Cardiac muscle cell (in vitro differentiated cells and primary cell): ENCODE measurements at regions not wholly inside any gene's neighbourhood (a gene's known extent, or its start where the extent isn't known, plus 50 kb on each side); places are given as distances from the start of the nearest gene placed in this dataset.
A peak's percentile ranks its signal among the peaks of the same experiment; 100 is the strongest.

ENCODE experiments used
- DNase-seq, 2 donors: peaks; one replicate each; pipeline versions ENCODE4 v3.0.0 to v3.0.0-alpha.2; 2010 to 2017; ENCODE audit warnings: low read depth in 1 of 2, low spot score in 1 of 2
- H3K27ac ChIP-seq: fragments of 200-600 bp; sonication (generic); 2 replicates; pipeline ENCODE4 v1.5.1; 2016
- H3K27me3 ChIP-seq: fragments of 200-600 bp; sonication (generic); 2 replicates; pipeline ENCODE4 v1.6.0; 2016; ENCODE audit warnings: control low read depth
- H3K36me3 ChIP-seq: fragments of 200-600 bp; sonication (generic); 2 replicates; pipeline ENCODE4 v1.5.1; 2016; ENCODE audit warnings: control low read depth
- H3K4me1 ChIP-seq: fragments of 200-600 bp; sonication (generic); 2 replicates; pipeline ENCODE4 v1.8.1; 2017; ENCODE audit warnings: low read depth, mild to moderate bottlenecking, mixed run types
- H3K4me3 ChIP-seq: fragments of 200-600 bp; sonication (generic); 2 replicates; pipeline ENCODE4 v1.5.1; 2016; ENCODE audit warnings: mild to moderate bottlenecking
- H3K9me3 ChIP-seq: fragments of 200-600 bp; sonication (generic); 2 replicates; pipeline ENCODE4 v1.5.1; 2017; ENCODE audit warnings: low read depth, mild to moderate bottlenecking, control low read depth
- CTCF ChIP-seq: IDR thresholded peaks from 2 replicates; pipeline ENCODE4 v1.5.1; 2012; ENCODE audit warnings: low read depth, mild to moderate bottlenecking, low read length

GRCh38 chr20:39627765-39628164 lies 665.6 kb downstream of the DHX35 start:
- Histone ChIP-seq H3K36me3 (no peaks in the 10 kb centered on the region), H3K4me3 (no peak overlapping the region), H3K27ac (no peak overlapping the region), H3K4me1 (no peaks in the 10 kb centered on the region), H3K27me3 (no peaks in the 10 kb centered on the region), H3K9me3 (no peaks in the 10 kb centered on the region)
- DNase-seq = no peak
- TF ChIP-seq CTCF = no peak

- DNase-seq = no peak
- H3K4me3 ChIP-seq = no peak overlapping the region
- no peaks in the 10 kb centered on the region for H3K36me3 ChIP-seq
- no peaks in the 10 kb centered on the region for H3K27me3 ChIP-seq
- no peak for TF ChIP-seq CTCF
- H3K4me1 ChIP-seq = no peaks in the 10 kb centered on the region
- no peak overlapping the region for H3K27ac ChIP-seq
- no peaks in the 10 kb centered on the region for H3K9me3 ChIP-seq
Observed at GRCh38 chr20:39624316-39624715, 662.2 kb downstream of the DHX35 start.

- Histone ChIP-seq H3K4me1 (no peaks in the 10 kb centered on the region), H3K9me3 (no peaks in the 10 kb centered on the region), H3K27me3 (no peaks in the 10 kb centered on the region), H3K36me3 (no peaks in the 10 kb centered on the region), H3K27ac (no peak overlapping the region), H3K4me3 (no peak overlapping the region)
- no peak for DNase-seq
- TF ChIP-seq CTCF = no peak
Observed at GRCh38 chr20:39623584-39624234, 661.6 kb downstream of the DHX35 start.

- Histone ChIP-seq H3K4me3 (no peak overlapping the region), H3K36me3 (no peaks in the 10 kb centered on the region), H3K27ac (no peak overlapping the region), H3K4me1 (no peaks in the 10 kb centered on the region), H3K27me3 (no peaks in the 10 kb centered on the region), H3K9me3 (no peaks in the 10 kb centered on the region)
- DNase-seq = peak in 1 of 2 donors; percentile 30
- TF ChIP-seq CTCF = no peak
Observed at GRCh38 chr20:39619271-39619785, 657.2 kb downstream of the DHX35 start.

GRCh38 chr20:39611901-39612300 lies 649.8 kb downstream of the DHX35 start:
- no peaks in the 10 kb centered on the region for H3K36me3 ChIP-seq
- no peak for DNase-seq
- H3K27me3 ChIP-seq = no peaks in the 10 kb centered on the region
- TF ChIP-seq CTCF = no peak
- no peak overlapping the region for H3K27ac ChIP-seq
- H3K4me1 ChIP-seq = no peaks in the 10 kb centered on the region
- no peaks in the 10 kb centered on the region for H3K9me3 ChIP-seq
- H3K4me3 ChIP-seq = no peak overlapping the region

GRCh38 chr20:39607141-39607540 lies 645.0 kb downstream of the DHX35 start:
- no peak for DNase-seq
- no peak for TF ChIP-seq CTCF
- H3K9me3 ChIP-seq = no peaks in the 10 kb centered on the region
- H3K27ac ChIP-seq = no peak overlapping the region
- H3K4me1 ChIP-seq = no peaks in the 10 kb centered on the region
- no peak overlapping the region for H3K4me3 ChIP-seq
- no peaks in the 10 kb centered on the region for H3K36me3 ChIP-seq
- H3K27me3 ChIP-seq = no peaks in the 10 kb centered on the region
